HEK293 (cell line): ENCODE measurements at regions not wholly inside any gene's neighbourhood (a gene's known extent, or its start where the extent isn't known, plus 50 kb on each side); places are given as distances from the start of the nearest gene placed in this dataset.

Source experiments
- CTCF ChIA-PET: fragments of 350-600 bp; formaldehyde crosslinking; extraction: SDS; loops from one replicate; lab custom pipeline; 2021; ENCODE audit warnings: antibody characterized with exemption; lab: Yijun Ruan, JAX
- POLR2A ChIA-PET: fragments of 300-600 bp; formaldehyde crosslinking; extraction: SDS; loops from one replicate; lab custom pipeline; 2020; ENCODE audit warnings: antibody characterized with exemption, inconsistent platforms; lab: Yijun Ruan, JAX
- H3K27ac ChIP-seq: fragments of 200-500 bp; sonication (Bioruptor generic); 2 replicates; pipeline ENCODE4 v1.5.1; 2014; ENCODE audit warnings: low read depth, low read length, control low read depth, inconsistent platforms; ENCODE audit errors: extremely low read depth
- H3K36me3 ChIP-seq, 2 experiments: fragments of 200-500 bp in 1 of 2; sonication (Bioruptor generic) in 1 of 2; 1 replicate in 1 of 2; 2 replicates in 1 of 2; pipeline ENCODE4 v1.5.1; 2014 to 2017; ENCODE audit warnings: inconsistent platforms in 2 of 2, low read length in 2 of 2; ENCODE audit not compliant: control insufficient read depth in 2 of 2, insufficient read depth in 1 of 2
- H3K4me1 ChIP-seq: fragments of 200-500 bp; sonication (Bioruptor generic); 2 replicates; pipeline ENCODE4 v1.5.1; 2014; ENCODE audit warnings: mild to moderate bottlenecking, low read length, inconsistent platforms; ENCODE audit not compliant: control insufficient read depth, insufficient read depth
- H3K4me3 ChIP-seq: 2 replicates; pipeline ENCODE4 v1.5.1; 2011; ENCODE audit warnings: low read depth, mild to moderate bottlenecking, control low read depth, low read length, moderate library complexity
- H3K9me3 ChIP-seq: fragments of 200-500 bp; sonication (Bioruptor generic); 2 replicates; pipeline ENCODE4 v1.5.1; 2014; ENCODE audit warnings: low read depth, low read length, inconsistent platforms; ENCODE audit not compliant: control insufficient read depth, insufficient read depth
- BCL11B ChIP-seq: fragments of 450-650 bp; formaldehyde crosslinking; IDR thresholded peaks from 2 replicates; pipeline ENCODE4 v1.5.1; 2016; ENCODE audit warnings: low read depth, missing biosample characterization, missing genetic modification characterization
- EGR2 ChIP-seq: fragments of 450-650 bp; formaldehyde crosslinking; IDR thresholded peaks from 2 replicates; pipeline ENCODE4 v1.5.1; 2016; ENCODE audit warnings: low read depth, missing biosample characterization, missing genetic modification characterization
- MZF1 ChIP-seq: fragments of 450-650 bp; formaldehyde crosslinking; IDR thresholded peaks from 2 replicates; pipeline ENCODE4 v1.5.1; 2017; ENCODE audit warnings: missing biosample characterization, missing genetic modification characterization, borderline replicate concordance
- PRDM2 ChIP-seq: fragments of 450-650 bp; formaldehyde crosslinking; IDR thresholded peaks from 2 replicates; pipeline ENCODE4 v1.5.1; 2016; ENCODE audit warnings: missing biosample characterization, missing genetic modification characterization, borderline replicate concordance
- PRDM4 ChIP-seq: fragments of 450-650 bp; formaldehyde crosslinking; IDR thresholded peaks from 2 replicates; pipeline ENCODE4 v1.5.1; 2017; ENCODE audit warnings: missing biosample characterization, missing genetic modification characterization
- SCRT1 ChIP-seq: fragments of 450-650 bp; formaldehyde crosslinking; IDR thresholded peaks from 2 replicates; pipeline ENCODE4 v1.5.1; 2016; ENCODE audit warnings: missing biosample characterization, missing genetic modification characterization, borderline replicate concordance
- WT1 ChIP-seq: fragments of 450-650 bp; formaldehyde crosslinking; IDR thresholded peaks from 2 replicates; pipeline ENCODE4 v1.5.1; 2016; ENCODE audit warnings: missing biosample characterization, missing genetic modification characterization
- ZBTB26 ChIP-seq: fragments of 450-650 bp; formaldehyde crosslinking; optimal IDR thresholded peaks from 2 replicates; pipeline ENCODE3; 2016; ENCODE audit warnings: missing biosample characterization, mild to moderate bottlenecking, missing genetic modification characterization
- ZNF146 ChIP-seq: fragments of 450-650 bp; formaldehyde crosslinking; IDR thresholded peaks from 2 replicates; pipeline ENCODE4 v1.5.1; 2016; ENCODE audit warnings: missing biosample characterization, missing genetic modification characterization
- ZNF324 ChIP-seq: fragments of 450-650 bp; formaldehyde crosslinking; IDR thresholded peaks from 2 replicates; pipeline ENCODE4 v1.5.1; 2016; ENCODE audit warnings: missing biosample characterization, missing genetic modification characterization
- ZNF350 ChIP-seq: fragments of 450-650 bp; formaldehyde crosslinking; IDR thresholded peaks from 2 replicates; pipeline ENCODE4 v1.5.0; 2017; ENCODE audit warnings: missing biosample characterization, mild to moderate bottlenecking, missing genetic modification characterization
- ZNF561 ChIP-seq: fragments of 450-650 bp; IDR thresholded peaks from 2 replicates; pipeline ENCODE4 v1.5.1; 2018; ENCODE audit warnings: missing biosample characterization, missing genetic modification characterization, borderline replicate concordance
- ZNF596 ChIP-seq: fragments of 450-650 bp; IDR thresholded peaks from 2 replicates; pipeline ENCODE4 v1.5.0; 2018; ENCODE audit warnings: missing biosample characterization, mild to moderate bottlenecking, missing genetic modification characterization, moderate library complexity
- ZNF624 ChIP-seq: fragments of 450-650 bp; formaldehyde crosslinking; IDR thresholded peaks from 2 replicates; pipeline ENCODE4 v1.5.1; 2017; ENCODE audit warnings: missing biosample characterization, missing genetic modification characterization
- ZNF654 ChIP-seq: fragments of 450-650 bp; formaldehyde crosslinking; IDR thresholded peaks from 2 replicates; pipeline ENCODE4 v1.5.1; 2016; ENCODE audit warnings: low read depth, missing biosample characterization, missing genetic modification characterization
- ZSCAN16 ChIP-seq: fragments of 450-650 bp; formaldehyde crosslinking; IDR thresholded peaks from 2 replicates; pipeline ENCODE4 v1.5.1; 2016; ENCODE audit warnings: missing biosample characterization, missing genetic modification characterization

GRCh38 chr2:108079736-108080135 lies 93.4 kb downstream of the SLC5A7 start (continued):
- TF ChIP-seq PRDM4 (tag by site-specific recombination), result no peak
- no peak for TF ChIP-seq ZNF350 (tag by site-specific recombination)
- TF ChIP-seq ZNF654, result no peak
- no peak for TF ChIP-seq ZNF596 (tag by site-specific recombination)
- no peak for TF ChIP-seq ZNF146
- no peak for TF ChIP-seq BCL11B (tag by site-specific recombination)
- TF ChIP-seq MZF1 (tag by site-specific recombination), result no peak
- TF ChIP-seq SCRT1 (tag by site-specific recombination), result no peak
- TF ChIP-seq ZBTB26, result no peak
- TF ChIP-seq ZNF561 (tag by site-specific recombination), result no peak
- TF ChIP-seq, all 188 proteins: peak for 0

- CTCF ChIA-PET, result interaction anchor here (0.7 kb wide), 1 partner anchor 20 kb away, joined by 3 read pairs; no protein-coding TSS in a partner anchor
- no peak overlapping the region for H3K27ac ChIP-seq
- no peaks in the 10 kb centered on the region for H3K4me1 ChIP-seq
- TF ChIP-seq ZNF624 (tag by site-specific recombination), result no peak
- no peak for TF ChIP-seq ZNF324 (tag by site-specific recombination)
- TF ChIP-seq ZSCAN16 (tag by site-specific recombination), result no peak
- TF ChIP-seq EGR2 (tag by site-specific recombination), result no peak
- TF ChIP-seq PRDM2, result no peak
- no peak for TF ChIP-seq MZF1 (tag by site-specific recombination)
- TF ChIP-seq WT1 (tag by site-specific recombination), result no peak
- POLR2A ChIA-PET, result no interaction called here
- no peaks in the 10 kb centered on the region for H3K36me3 ChIP-seq
- no peaks in the 10 kb centered on the region for H3K9me3 ChIP-seq
- H3K4me3 ChIP-seq, result no peak overlapping the region
Measured at GRCh38 chr2:108080177-108080576, 93.9 kb downstream of the SLC5A7 start.
